HG03469 (cell line): ENCODE measurements at regions not wholly inside any gene's neighbourhood (a gene's known extent, or its start where the extent isn't known, plus 50 kb on each side); places are given as distances from the start of the nearest gene placed in this dataset.

ENCODE experiments used
- ATAC-seq: cut with Tn5 transposase; IDR thresholded peaks from one replicate; pipeline ENCODE4 v1.9.1; 2021; ENCODE audit warnings: mild to moderate bottlenecking, moderate library complexity, moderate number of reproducible peaks; ENCODE audit not compliant: unreplicated experiment

DNA sequence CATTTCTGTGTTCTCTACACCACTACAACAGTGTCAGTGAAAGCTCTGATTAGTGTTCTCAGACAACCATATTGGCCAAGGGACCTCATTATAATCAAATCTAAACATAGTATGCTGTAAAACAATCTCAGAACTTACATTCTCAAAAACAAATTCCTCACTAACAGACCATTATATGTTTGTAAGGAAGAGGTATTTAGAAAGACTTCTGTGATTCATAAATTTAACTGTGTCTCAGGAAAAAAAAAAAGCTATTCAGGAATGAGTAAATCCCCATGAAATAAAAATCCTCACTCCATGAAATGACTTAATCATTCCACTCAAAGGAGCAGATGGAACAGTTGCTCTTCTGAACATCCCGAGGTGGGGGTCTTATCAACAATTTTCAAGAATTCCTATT, 413.0 kb downstream of the CDH2 start:
- ATAC-seq, result no peak

DNA sequence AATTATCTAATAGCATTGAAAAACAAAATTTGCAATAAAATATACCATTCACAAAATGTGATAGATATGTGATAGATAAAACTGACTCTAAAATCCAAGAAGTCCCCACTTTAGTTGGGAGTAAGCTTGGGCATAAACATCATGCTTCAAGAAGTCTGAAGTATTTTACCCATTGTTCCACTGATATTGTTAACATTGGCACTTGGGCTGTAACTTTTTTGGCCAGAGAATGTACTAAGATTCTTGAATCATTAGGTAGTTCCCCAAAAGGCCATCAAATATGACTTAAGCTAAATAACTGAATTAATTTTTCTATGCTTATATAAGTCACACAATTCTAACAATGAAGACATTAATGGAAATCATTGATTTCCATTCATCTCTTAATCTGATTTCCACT, 413.6 kb downstream of the CDH2 start:
- no peak for ATAC-seq

DNA sequence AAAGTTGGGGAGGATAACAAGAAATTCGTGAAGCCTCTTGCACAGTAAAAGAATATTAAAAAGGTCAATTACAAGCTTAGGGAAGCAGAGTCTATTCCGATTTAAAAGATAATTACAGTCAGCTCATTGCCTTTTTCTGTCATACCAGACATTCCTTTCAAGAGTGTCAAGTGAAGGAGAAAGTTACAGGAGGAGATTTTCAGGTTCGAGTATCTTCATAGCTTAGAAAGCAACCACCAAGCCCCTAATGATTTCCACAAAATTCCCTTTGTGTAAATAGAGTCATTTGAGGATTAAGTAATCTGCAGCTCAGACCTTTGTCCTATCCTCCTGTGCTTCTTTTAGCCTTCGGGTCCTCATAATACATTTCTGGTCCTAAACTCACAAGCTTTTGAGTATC, 414.9 kb downstream of the CDH2 start:
- ATAC-seq, result no peak

DNA sequence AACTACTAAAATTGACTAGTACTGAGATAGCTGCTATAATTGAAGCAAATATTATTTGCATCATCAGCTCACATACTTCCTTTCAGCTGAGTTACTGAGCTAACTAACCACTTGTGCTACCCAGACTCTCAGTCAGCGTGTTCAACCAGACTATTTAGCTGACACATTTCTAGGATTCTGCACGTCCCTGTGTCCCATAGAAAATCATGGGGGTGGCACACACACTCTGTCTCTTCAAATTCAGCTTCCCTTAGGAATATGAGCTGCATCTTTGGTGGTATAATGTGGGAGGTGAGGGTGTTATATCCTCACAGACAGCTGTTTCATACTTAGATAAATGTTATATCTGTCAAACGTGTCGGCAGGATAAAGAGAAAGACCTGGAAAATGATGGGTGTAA, 424.0 kb downstream of the CDH2 start:
- ATAC-seq, result no peak

DNA sequence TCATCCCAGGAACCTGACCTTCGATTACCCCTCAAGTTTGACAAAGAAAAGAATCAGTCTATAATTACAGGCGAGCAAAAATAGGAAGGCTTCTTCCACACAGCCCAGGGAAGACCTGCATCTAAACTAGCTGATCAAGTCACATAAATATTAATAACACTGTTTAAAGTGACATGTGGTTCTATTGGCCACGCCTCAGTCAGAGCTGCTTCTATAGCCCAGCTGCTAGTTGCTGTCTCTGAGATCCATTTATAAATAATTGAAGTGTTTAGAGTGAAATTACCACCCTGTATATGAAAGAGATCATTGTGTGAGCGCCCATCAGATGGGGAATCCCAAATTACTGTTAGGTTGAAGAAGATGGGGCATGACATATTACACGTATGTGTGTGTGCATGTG, 426.0 kb downstream of the CDH2 start:
- no peak for ATAC-seq

DNA sequence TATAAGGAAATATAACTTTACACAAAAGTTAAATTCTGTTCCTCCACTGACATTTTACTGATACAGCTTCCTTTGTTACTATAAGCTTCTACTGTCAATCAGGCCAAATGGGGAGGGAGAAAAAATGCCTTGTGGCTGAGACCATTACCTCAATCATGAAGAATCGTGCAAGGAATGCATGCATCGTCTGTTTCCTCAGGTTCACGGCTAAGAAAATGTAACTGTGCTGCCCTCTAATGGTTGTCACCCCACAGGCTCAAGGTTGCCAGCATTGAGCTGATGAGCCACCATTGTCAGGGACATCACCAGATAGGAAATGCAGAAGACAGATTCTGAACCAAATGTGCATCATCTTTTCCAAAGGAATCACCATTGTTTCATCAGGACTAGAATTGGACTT, 426.9 kb downstream of the CDH2 start:
- no peak for ATAC-seq

DNA sequence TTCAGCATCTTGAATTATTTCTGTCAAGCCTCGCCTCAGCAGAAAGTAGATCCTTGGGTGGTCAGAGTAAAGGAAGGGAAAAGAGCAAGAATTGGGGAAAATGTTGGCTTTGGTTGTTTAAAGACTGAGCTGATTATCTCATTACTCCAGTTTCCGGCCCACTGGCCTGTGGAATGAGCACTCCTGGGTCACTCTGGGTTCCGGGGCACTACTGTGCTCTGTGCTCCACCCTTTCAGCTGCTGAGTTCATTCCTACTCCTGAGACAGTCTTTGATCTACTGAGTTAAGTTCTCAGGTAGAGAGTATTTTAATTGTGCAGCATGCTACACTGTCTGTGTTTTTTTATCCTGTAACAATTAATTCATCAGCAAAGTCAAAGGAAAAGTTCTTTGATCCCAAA, 427.7 kb downstream of the CDH2 start:
- ATAC-seq, result no peak

DNA sequence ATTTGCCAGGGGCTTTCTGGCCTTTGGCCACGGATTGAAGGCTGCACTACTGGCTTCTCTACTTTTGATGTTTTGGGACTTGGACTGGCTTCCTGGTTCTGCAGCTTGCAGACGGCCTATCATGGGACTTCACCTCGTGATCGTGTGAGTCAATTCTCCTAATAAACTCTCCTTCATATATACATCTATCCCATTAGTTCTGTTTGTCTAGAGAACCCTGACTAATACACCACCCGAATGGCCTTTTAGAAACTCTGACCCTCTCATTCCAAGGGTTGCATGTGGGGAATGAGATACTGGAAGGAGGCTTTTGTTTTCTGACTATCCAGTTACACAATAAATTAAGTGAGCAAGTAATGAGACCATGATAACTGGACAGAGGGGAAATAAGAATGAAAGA, 430.7 kb downstream of the CDH2 start:
- no peak for ATAC-seq

DNA sequence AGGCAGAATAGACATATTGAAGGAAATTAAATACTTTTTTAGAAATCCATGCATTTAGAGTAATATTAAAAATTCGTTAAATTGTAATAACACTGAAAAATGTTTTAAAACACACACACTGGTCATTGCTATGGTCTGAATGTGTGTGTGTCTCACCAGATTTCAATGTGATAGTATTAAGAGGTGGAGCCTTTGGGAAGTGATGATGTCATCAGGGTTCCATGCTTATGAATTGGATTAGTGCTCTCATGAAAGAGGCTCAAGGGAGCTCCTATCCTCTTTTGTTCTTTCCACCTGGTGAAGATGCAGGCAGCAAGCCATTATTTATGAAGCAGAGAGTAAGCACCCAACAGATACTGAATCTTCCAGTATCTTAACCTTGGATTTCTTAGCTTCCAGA, 441.8 kb downstream of the CDH2 start:
- no peak for ATAC-seq

DNA sequence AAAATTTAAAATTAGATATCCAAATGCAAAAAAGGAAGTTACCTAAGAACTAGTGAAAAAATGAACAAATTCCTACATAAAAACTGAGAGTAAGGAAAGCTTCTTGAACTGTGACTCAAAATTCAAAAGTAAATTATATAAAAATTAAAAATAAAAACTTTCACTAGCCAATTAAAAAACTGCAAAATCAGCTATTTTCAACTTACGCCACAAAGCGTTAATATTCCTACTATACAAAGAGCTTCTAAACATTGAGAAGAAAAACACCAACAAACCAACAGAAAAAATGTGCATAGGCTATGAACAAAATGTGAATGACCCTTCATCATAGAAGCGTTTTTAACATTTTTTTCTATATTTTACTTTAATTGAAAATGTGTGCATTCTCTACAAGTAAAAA, 445.7 kb downstream of the CDH2 start:
- ATAC-seq, result no peak

DNA sequence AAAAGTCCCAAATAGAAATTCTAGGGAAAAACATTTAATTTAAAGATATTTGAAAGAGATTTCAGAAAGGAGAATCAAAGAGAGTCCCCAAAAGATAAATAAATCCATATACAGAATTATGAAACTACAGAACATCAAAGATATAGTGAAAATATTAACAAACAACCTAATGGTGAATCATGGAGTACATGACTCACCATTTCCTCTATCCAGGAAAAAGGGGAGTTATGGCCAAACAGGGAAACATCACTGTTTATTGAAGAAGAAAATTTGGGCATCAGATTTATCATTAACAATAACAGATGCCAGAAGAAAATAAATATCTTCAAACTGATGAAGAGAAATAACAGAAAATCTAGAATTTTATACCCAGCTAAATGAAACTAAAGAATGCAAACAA, 448.3 kb downstream of the CDH2 start:
- no peak for ATAC-seq

DNA sequence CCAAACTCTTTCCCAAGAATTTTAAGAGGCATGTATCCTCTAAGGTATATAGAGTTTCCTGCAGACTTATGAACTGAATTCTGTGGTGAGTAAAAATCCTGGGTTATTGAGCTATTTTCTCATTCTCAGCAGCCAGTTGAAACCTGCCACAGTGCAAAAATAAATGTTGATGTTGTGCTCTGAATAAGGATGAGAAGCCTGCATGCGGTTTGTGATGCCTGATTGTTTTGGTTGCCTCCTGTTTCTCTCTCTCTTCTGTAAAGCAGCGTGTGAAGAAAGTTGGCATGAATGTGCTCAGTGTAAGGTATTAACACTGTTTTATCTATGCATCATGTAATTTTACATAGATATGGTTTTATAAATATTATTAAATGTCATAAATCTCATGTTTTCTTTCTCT, 452.6 kb downstream of the CDH2 start:
- ATAC-seq, result no peak

DNA sequence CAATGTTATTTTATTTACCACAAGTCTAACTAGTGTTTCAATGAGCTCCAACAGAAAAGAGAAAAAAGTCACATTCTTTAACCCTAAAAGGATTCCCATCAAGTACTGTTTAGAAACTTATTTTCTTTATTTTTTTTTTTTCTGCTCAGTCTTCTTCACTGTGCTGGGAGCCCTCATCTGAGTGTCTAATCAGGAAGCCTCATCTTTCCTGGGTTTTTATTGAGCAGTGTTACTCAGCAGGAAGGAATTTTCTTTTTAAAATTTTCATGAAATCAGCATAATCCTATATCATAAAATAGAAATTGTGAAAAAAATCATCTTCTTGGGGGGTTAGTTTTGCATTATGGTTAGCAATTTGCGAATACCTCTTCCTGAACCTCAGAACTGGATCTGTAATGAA, 453.8 kb downstream of the CDH2 start:
- no peak for ATAC-seq

DNA sequence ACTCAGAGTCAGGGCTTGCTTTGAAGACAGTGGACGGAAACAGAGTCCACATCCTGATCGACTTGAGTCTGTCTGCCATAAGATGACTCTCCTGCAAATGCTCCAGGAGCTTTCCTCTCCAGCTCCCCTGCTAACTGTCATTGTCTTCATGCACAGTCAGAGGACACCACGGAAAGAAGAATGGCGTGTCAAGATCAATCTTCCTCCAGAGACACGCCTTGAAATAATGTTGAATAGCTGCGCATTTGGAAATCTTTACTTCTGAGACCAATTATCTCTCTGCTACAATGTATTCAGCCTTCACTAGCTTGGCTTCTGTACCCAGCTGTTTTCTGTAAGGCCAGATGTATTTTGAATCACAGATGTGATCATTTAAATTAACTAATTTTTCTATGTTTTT, 457.2 kb downstream of the CDH2 start:
- no peak for ATAC-seq

DNA sequence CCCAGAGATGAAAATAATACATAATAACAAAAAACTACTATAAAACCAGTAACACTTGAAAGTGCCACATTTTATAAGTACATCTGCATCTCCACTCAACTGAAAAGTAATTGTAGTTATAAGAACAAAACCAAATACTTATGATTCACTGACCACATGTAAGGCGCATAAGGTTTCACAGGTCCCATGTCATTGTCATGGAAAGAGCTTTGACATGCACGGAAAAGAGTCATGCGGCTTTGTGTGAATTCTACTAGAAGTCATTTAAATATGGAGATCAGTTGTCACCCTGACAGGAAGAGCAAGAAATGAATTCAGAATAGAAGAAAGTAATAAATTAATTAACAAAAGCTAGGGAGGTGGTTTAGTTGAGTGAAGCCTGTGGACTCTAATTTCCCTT, 459.1 kb downstream of the CDH2 start:
- ATAC-seq, result no peak

DNA sequence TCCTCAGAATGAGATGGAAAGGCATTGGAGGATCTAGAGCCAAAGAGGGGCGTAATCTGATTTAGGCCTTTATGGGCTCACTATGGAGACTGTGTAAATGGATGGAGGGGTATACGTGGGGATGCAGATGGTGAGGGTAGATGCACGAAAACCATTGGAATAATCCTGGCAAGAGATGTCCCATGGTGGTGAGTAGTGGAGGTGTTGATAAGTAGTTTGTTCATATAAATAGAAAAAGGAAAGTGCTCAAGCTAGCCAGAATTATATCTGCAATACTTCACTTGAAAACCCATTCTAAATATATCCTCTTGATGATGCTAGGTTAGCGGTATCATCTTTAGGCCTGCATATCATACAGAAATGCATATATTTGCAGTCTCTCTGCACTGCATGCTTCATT, 459.7 kb downstream of the CDH2 start:
- ATAC-seq, result no peak

DNA sequence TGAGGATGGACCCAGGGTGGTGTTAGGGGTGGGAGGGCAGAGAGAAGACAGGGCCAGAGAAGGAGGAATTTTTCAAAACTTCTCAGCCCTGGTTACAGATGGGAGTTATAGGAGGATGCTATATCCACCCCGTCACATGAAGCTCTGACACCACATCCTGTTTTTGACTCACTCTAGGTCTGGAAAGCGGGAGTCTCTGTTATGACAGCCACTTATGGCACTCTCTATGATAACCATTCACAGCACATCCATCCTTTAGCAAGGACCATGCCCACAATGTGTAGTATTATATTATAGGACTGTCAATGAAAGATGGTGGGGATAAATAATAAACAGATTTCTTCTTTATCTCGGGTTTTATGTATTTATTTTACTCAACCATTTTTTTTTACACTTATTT, 461.2 kb downstream of the CDH2 start:
- no peak for ATAC-seq

DNA sequence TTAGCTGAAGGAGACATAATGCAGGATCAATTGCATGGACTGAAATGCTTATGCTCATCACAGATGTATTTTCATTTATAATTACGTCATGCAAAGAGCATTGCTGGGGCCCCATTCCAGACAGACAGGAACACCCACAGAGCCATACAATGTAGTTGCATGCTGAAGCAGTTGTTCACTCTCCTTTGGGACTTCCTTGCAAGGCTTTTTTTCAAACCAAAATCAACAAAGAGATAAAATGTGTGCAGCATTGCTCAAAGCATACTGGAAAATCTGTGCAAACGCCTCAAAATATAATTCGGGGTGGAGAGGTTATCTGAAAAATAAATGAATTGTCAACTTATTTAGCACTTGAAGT, 463.2 kb downstream of the CDH2 start:
- no peak for ATAC-seq

DNA sequence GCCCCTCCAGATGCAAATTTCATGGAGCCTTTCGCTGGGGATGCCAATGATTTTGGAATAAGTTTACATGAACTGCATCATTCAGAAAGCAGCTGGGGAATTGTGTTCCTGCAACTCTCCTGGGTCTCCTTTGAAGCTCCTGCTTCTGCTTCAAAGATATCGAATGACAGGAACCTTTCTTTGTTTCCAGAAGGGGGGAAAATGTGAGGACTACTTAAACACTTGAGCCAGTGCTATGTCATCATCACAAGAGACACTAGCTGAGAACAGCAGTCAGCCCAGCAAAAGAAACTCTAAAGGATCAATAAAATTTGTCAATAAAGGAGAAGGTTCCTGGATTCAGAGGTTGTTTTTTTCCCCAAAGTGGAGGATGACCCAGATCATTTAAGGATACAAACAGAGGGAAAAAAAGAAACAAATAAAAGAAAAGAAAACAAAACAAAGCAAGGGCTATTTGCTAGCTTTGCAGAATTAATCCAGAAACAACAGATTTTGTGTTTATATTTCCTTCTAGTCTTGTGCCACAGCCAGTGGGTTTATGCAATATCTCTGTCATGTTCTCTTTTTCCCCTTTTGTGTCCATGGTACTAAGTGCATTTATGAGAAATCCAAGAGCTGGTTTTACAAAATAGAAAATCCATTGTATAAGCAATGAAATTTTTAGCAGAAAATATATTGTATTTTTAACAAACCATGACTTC, 463.7 kb downstream of the CDH2 start:
- ATAC-seq, result no peak

DNA sequence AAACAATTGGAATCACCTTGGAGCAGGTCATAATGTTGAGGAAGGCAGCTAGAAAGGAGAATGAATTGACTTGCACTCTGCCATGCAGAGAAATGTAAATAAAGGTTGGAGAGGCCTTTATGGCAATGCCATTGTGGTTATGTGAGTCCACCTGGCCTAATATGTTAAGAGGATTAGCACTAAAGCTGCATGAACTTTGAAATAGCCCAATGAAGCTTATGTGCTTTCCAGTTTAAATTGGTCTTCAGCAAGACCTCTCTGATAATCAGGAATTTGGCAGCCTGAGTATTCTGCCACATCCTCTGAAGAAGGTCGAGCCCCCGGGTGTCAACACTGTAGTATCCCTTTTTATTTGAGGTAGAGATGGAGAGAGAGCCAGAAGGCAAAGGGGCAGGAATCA, 464.9 kb downstream of the CDH2 start:
- ATAC-seq, result no peak

DNA sequence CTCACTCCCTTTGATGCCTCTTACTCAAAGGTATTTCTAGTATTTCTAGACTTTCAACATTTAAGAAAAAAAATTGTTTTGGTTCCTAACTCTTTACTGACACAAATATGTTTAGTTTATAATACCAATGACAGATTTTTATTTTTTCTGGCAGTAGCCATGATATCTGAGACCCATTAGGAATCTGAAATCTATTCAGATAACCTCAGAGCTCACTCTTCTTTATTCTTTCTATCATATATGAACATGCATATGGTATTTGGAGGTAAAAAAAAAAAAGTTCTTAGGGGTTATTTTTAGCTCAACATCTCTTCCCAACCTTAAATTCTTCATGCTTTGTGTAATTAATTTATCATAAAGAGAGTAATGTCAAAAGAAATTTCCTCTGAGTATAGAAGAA, 465.5 kb downstream of the CDH2 start:
- ATAC-seq, result no peak

DNA sequence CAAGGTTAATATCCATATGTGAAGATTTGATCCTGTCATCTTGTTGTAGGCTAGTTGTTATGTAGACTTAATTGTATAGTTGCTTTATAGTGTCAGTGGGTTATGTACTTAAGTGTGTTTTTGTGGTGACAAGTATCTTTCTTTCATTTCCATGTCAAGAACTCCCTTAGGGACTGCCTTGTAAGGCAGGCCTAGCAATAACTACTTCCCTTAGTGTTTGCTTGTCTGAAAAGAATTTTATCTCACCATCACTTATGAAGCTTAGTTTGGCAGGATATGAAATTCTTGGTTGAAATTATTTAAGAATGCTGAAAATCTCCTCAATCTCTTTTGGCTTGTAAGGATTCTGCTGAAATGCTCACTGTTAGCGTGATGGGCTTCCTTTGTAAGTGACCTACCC, 467.6 kb downstream of the CDH2 start:
- no peak for ATAC-seq

DNA sequence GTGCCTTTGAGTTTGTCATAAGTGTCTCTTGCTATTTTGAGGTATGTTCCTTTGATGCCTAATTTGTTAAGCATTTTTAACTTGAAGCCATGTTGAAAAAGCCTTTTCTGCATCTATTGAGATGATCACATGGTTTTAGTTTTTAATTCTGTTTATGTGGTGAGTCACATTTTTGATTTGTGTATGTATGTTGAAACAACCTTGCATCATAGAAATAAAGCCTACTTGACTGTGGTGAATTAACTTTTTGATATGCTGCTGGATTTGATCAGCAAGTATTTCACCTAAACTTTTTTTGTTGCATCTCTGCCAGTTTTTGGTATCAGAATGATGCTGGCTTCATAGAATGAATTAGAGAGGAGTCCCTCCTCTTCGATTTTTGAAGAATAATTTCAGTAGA, 469.7 kb downstream of the CDH2 start:
- ATAC-seq, result no peak
